SK-N-SH treated with all-trans-retinoic acid at 6 μM for 48 hours (cell line): ENCODE measurements at regions not wholly inside any gene's neighbourhood (a gene's known extent, or its start where the extent isn't known, plus 50 kb on each side); places are given as distances from the start of the nearest gene placed in this dataset.

Experiments
- CREB5 ChIP-seq: fragments of 250-450 bp; sonication (Bioruptor Pico); IDR thresholded peaks from 2 replicates; pipeline ENCODE4 v1.5.1; 2020; ENCODE audit warnings: low read depth, mild to moderate bottlenecking, moderate library complexity
- TOX ChIP-seq: fragments of 250-450 bp; sonication (Bioruptor Pico); IDR thresholded peaks from 2 replicates; pipeline ENCODE4 v1.8.0; 2021; ENCODE audit warnings: mild to moderate bottlenecking, moderate library complexity, borderline replicate concordance

- TF ChIP-seq CREB5 (CRISPR knock-in tag), result no peak
- TF ChIP-seq TOX (CRISPR knock-in tag), result no peak
Observed at GRCh38 chr20:19137641-19138040, 74.8 kb upstream of the SLC24A3 start.
